Stimulated activated CD8-positive, alpha-beta memory T cell treated with anti-CD3 and anti-CD28 coated beads, Interleukin-15, amount 100 ng/mL, for 24 hours (primary cell): ENCODE measurements at regions not wholly inside any gene's neighbourhood (a gene's known extent, or its start where the extent isn't known, plus 50 kb on each side); places are given as distances from the start of the nearest gene placed in this dataset.

ENCODE experiments used
- DNase-seq: peaks from one replicate; pipeline ENCODE4 v3.0.0-alpha.2; 2020; ENCODE audit warnings: low read depth

- no peak for DNase-seq
Observed at GRCh38 chr15:47405365-47406162, 311.7 kb upstream of the SEMA6D start.

- no peak for DNase-seq
Observed at GRCh38 chr15:47407692-47408091, 309.6 kb upstream of the SEMA6D start.

GRCh38 chr15:47409038-47409437 is 308.3 kb upstream of the SEMA6D start:
- no peak for DNase-seq

- no peak for DNase-seq
Observed at GRCh38 chr15:47409600-47409999, 307.7 kb upstream of the SEMA6D start.

- DNase-seq, result no peak
Observed at GRCh38 chr15:47410247-47410646, 307.1 kb upstream of the SEMA6D start.

- DNase-seq, result no peak
Observed at GRCh38 chr15:47411733-47412132, 305.6 kb upstream of the SEMA6D start.

- no peak for DNase-seq
Observed at GRCh38 chr15:47412136-47412535, 305.2 kb upstream of the SEMA6D start.

GRCh38 chr15:47412802-47413201 is 304.5 kb upstream of the SEMA6D start:
- DNase-seq, result no peak

- DNase-seq, result no peak
Observed at GRCh38 chr15:47414207-47414606, 303.1 kb upstream of the SEMA6D start.

GRCh38 chr15:47415539-47415971 is 301.8 kb upstream of the SEMA6D start:
- DNase-seq, result no peak

- DNase-seq, result no peak
Observed at GRCh38 chr15:47422881-47423665, 294.2 kb upstream of the SEMA6D start.

- DNase-seq, result no peak
Observed at GRCh38 chr15:47427463-47427862, 289.8 kb upstream of the SEMA6D start.

- no peak for DNase-seq
Observed at GRCh38 chr15:47429376-47429775, 287.9 kb upstream of the SEMA6D start.

- no peak for DNase-seq
Observed at GRCh38 chr15:47431501-47431900, 285.8 kb upstream of the SEMA6D start.

- no peak for DNase-seq
Observed at GRCh38 chr15:47432826-47433225, 284.5 kb upstream of the SEMA6D start.

- no peak for DNase-seq
Observed at GRCh38 chr15:47434596-47434995, 282.7 kb upstream of the SEMA6D start.

GRCh38 chr15:47437491-47437890 is 279.8 kb upstream of the SEMA6D start:
- DNase-seq, result no peak

- DNase-seq, result no peak
Observed at GRCh38 chr15:47439146-47440111, 277.9 kb upstream of the SEMA6D start.

GRCh38 chr15:47442371-47442770 is 274.9 kb upstream of the SEMA6D start:
- no peak for DNase-seq

- no peak for DNase-seq
Observed at GRCh38 chr15:47443839-47444238, 273.5 kb upstream of the SEMA6D start.

- no peak for DNase-seq
Observed at GRCh38 chr15:47445723-47446392, 271.4 kb upstream of the SEMA6D start.
